ENCODE measurements at regions not wholly inside any gene's neighbourhood (a gene's known extent, or its start where the extent isn't known, plus 50 kb on each side); places are given as distances from the start of the nearest gene placed in this dataset.
A peak's percentile ranks its signal among the peaks of the same experiment; 100 is the strongest.

- Histone ChIP-seq H3K27ac (no peak overlapping the region), H2AFZ (ENCODE audit: low read depth) (no peak overlapping the region), H3K79me2 (ENCODE audit: insufficient read depth, low read depth) (no peaks in the 10 kb centered on the region), H4K20me1 (ENCODE audit: insufficient read depth) (no peaks in the 10 kb centered on the region), H3K4me3 (IDR thresholded peaks at IDR 0.05; ENCODE audit: insufficient read depth, low read depth, low read length) (no peak overlapping the region), H3K27me3 (ENCODE audit: insufficient read depth, low read depth) (no peaks in the 10 kb centered on the region), H3K4me2 (no peak overlapping the region), H3K4me1 (ENCODE audit: low read depth, poor library complexity, severe bottlenecking) (no peaks in the 10 kb centered on the region), H3K36me3 (ENCODE audit: insufficient read depth) (no peaks in the 10 kb centered on the region), H3K9ac (no peak overlapping the region)
- no peak for TF ChIP-seq CTCF (conservative IDR thresholded peaks at IDR 0.05; ENCODE audit: low read depth, low read length)
Observed at GRCh38 chr1:222347627-222348026, 200.3 kb downstream of the HHIPL2 start.

GRCh38 chr1:222346955-222347354, 200.9 kb downstream of the HHIPL2 start:
- no peak overlapping the region for H3K27ac ChIP-seq
- no peaks in the 10 kb centered on the region for H3K79me2 ChIP-seq (ENCODE audit: insufficient read depth, low read depth)
- H3K27me3 ChIP-seq (ENCODE audit: insufficient read depth, low read depth) = no peaks in the 10 kb centered on the region
- H4K20me1 ChIP-seq (ENCODE audit: insufficient read depth) = no peaks in the 10 kb centered on the region
- no peak for TF ChIP-seq CTCF (conservative IDR thresholded peaks at IDR 0.05; ENCODE audit: low read depth, low read length)
- no peaks in the 10 kb centered on the region for H3K4me1 ChIP-seq (ENCODE audit: low read depth, poor library complexity, severe bottlenecking)
- no peak overlapping the region for H3K4me2 ChIP-seq
- H3K36me3 ChIP-seq (ENCODE audit: insufficient read depth) = no peaks in the 10 kb centered on the region
- no peak overlapping the region for H3K4me3 ChIP-seq (IDR thresholded peaks at IDR 0.05; ENCODE audit: insufficient read depth, low read depth, low read length)
- H3K9ac ChIP-seq = no peak overlapping the region
- no peak overlapping the region for H2AFZ ChIP-seq (ENCODE audit: low read depth)

- Histone ChIP-seq H3K36me3 (ENCODE audit: insufficient read depth) (no peaks in the 10 kb centered on the region), H3K4me3 (IDR thresholded peaks at IDR 0.05; ENCODE audit: insufficient read depth, low read depth, low read length) (no peak overlapping the region), H2AFZ (ENCODE audit: low read depth) (no peak overlapping the region), H3K27me3 (ENCODE audit: insufficient read depth, low read depth) (no peaks in the 10 kb centered on the region), H3K27ac (no peak overlapping the region), H3K9ac (no peak overlapping the region), H3K79me2 (ENCODE audit: insufficient read depth, low read depth) (no peaks in the 10 kb centered on the region), H4K20me1 (ENCODE audit: insufficient read depth) (no peaks in the 10 kb centered on the region), H3K4me1 (ENCODE audit: low read depth, poor library complexity, severe bottlenecking) (peaks cover 29% of the 10 kb centered on the region), H3K4me2 (no peak overlapping the region)
- TF ChIP-seq CTCF (conservative IDR thresholded peaks at IDR 0.05; ENCODE audit: low read depth, low read length) = no peak
Observed at GRCh38 chr1:222339376-222339947, 208.4 kb downstream of the HHIPL2 start.

DNA sequence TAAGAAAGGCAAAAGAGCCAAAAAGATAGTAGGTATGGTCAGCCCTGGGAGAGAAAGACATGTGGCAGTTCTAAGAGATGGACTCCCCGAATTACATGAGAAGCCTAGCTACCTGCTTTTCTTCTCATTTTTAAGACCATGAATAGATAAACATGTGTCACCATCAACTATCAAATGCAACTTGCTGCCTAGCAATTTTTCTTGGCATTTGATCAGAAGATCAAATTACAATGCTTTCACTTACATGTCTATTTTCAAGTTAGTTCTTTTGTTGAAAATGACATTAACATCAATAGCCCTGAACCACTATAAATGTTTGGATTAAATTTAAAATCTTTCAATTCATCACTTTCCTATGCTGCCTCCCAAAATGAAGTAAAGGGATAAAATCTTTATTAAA, 212.3 kb downstream of the HHIPL2 start:
- no peaks in the 10 kb centered on the region for H3K27me3 ChIP-seq (ENCODE audit: insufficient read depth, low read depth)
- H3K4me2 ChIP-seq = peak overlapping the region; percentile 72; the same call in 1 of the 2 replicates
- H3K9ac ChIP-seq = no peak overlapping the region
- H3K36me3 ChIP-seq (ENCODE audit: insufficient read depth) = no peaks in the 10 kb centered on the region
- H3K4me1 ChIP-seq (ENCODE audit: low read depth, poor library complexity, severe bottlenecking) = peaks cover 46% of the 10 kb centered on the region
- no peak overlapping the region for H3K4me3 ChIP-seq (IDR thresholded peaks at IDR 0.05; ENCODE audit: insufficient read depth, low read depth, low read length)
- H2AFZ ChIP-seq (ENCODE audit: low read depth) = no peak overlapping the region
- no peaks in the 10 kb centered on the region for H4K20me1 ChIP-seq (ENCODE audit: insufficient read depth)
- no peaks in the 10 kb centered on the region for H3K79me2 ChIP-seq (ENCODE audit: insufficient read depth, low read depth)
- TF ChIP-seq CTCF (conservative IDR thresholded peaks at IDR 0.05; ENCODE audit: low read depth, low read length) = no peak
- no peak overlapping the region for H3K27ac ChIP-seq

All from KMS-11 (cell line).